Adrenal gland (tissue), 5 donors: ENCODE measurements at regions not wholly inside any gene's neighbourhood (a gene's known extent, or its start where the extent isn't known, plus 50 kb on each side); places are given as distances from the start of the nearest gene placed in this dataset.

Experiments used
- POLR2A ChIP-seq, 2 donors: fragments of 450-650 bp; IDR thresholded peaks; one replicate each; pipeline ENCODE4 v1.6.1; 2017; ENCODE audit warnings: antibody characterized with exemption in 2 of 2, mild to moderate bottlenecking in 2 of 2, moderate library complexity in 1 of 2
- TF ChIP-seq, protein P1 (sequence below), 6 experiments: fragments of 450-650 bp in 4 of 6; fragments of 200-600 bp in 2 of 6; sonication (generic) in 1 of 6; IDR thresholded peaks; 1 replicate in 5 of 6; 2 replicates in 1 of 6; pipeline versions ENCODE4 v1.5.1 to v1.8.0; 2016 to 2021; ENCODE audit warnings: antibody characterized with exemption in 6 of 6, mild to moderate bottlenecking in 2 of 6, moderate library complexity in 1 of 6
- donor health status: DM: no; HTN: no; CAD: no.

DNA sequence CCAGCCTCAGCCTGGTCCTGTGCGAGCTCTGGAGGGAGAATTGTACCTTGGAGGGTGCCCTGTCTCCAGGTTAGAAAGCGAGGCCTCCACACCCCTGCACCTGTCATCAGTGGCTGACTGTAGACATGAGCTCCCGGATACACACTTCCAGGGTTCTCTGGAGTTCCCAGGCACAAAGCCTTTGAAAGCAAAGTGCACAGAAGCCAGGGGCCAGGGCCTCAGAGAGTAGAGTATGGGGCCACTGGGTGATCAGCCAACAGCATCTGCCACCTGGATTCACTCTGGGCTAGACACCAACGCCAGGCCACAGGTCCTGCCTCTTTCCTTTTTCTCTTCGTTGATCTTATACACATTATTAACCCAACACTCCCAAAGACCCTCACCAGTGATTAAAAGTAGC, 239.4 kb upstream of the HDAC4 start:
- TF ChIP-seq, protein P1, sequence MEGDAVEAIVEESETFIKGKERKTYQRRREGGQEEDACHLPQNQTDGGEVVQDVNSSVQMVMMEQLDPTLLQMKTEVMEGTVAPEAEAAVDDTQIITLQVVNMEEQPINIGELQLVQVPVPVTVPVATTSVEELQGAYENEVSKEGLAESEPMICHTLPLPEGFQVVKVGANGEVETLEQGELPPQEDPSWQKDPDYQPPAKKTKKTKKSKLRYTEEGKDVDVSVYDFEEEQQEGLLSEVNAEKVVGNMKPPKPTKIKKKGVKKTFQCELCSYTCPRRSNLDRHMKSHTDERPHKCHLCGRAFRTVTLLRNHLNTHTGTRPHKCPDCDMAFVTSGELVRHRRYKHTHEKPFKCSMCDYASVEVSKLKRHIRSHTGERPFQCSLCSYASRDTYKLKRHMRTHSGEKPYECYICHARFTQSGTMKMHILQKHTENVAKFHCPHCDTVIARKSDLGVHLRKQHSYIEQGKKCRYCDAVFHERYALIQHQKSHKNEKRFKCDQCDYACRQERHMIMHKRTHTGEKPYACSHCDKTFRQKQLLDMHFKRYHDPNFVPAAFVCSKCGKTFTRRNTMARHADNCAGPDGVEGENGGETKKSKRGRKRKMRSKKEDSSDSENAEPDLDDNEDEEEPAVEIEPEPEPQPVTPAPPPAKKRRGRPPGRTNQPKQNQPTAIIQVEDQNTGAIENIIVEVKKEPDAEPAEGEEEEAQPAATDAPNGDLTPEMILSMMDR (IDR thresholded peaks at IDR 0.05), result no peak
- no peak for TF ChIP-seq POLR2A (IDR thresholded peaks at IDR 0.05)
